ENCODE measurements at regions not wholly inside any gene's neighbourhood (a gene's known extent, or its start where the extent isn't known, plus 50 kb on each side); places are given as distances from the start of the nearest gene placed in this dataset.

- H3K4me3 ChIP-seq (ENCODE audit: low read length), result no peak overlapping the region
- no peak for TF ChIP-seq CTCF (IDR thresholded peaks at IDR 0.05; ENCODE audit: insufficient read depth, low read depth, low read length, missing control alignments)
- no peak for DNase-seq (ENCODE audit: low read depth)
Measured at GRCh38 chr7:51634538-51634937, 317.9 kb upstream of the COBL start.

- TF ChIP-seq CTCF (IDR thresholded peaks at IDR 0.05; ENCODE audit: insufficient read depth, low read depth, low read length, missing control alignments), result no peak
- DNase-seq (ENCODE audit: low read depth), result no peak
Measured at GRCh38 chr7:51634025-51634424, 317.4 kb upstream of the COBL start.

GRCh38 chr7:51633596-51633995 is 317.0 kb upstream of the COBL start:
- no peak overlapping the region for H3K4me3 ChIP-seq (ENCODE audit: low read length)
- TF ChIP-seq CTCF (IDR thresholded peaks at IDR 0.05; ENCODE audit: insufficient read depth, low read depth, low read length, missing control alignments), result no peak
- no peak for DNase-seq (ENCODE audit: low read depth)

More at GRCh38 chr7:51634025-51634424, 317.4 kb upstream of the COBL start:
- H3K4me3 ChIP-seq (ENCODE audit: low read length), result no peak overlapping the region

GRCh38 chr7:51633006-51633405 is 316.4 kb upstream of the COBL start:
- no peak for TF ChIP-seq CTCF (IDR thresholded peaks at IDR 0.05; ENCODE audit: insufficient read depth, low read depth, low read length, missing control alignments)
- no peak for DNase-seq (ENCODE audit: low read depth)
- H3K4me3 ChIP-seq (ENCODE audit: low read length), result no peak overlapping the region

- H3K4me3 ChIP-seq (ENCODE audit: low read length), result no peak overlapping the region
- no peak for TF ChIP-seq CTCF (IDR thresholded peaks at IDR 0.05; ENCODE audit: insufficient read depth, low read depth, low read length, missing control alignments)
- DNase-seq (ENCODE audit: low read depth), result no peak
Measured at GRCh38 chr7:51630933-51631332, 314.3 kb upstream of the COBL start.

- H3K4me3 ChIP-seq (ENCODE audit: low read length), result no peak overlapping the region
- DNase-seq (ENCODE audit: low read depth), result no peak
- no peak for TF ChIP-seq CTCF (IDR thresholded peaks at IDR 0.05; ENCODE audit: insufficient read depth, low read depth, low read length, missing control alignments)
Measured at GRCh38 chr7:51629206-51629605, 312.6 kb upstream of the COBL start.

GRCh38 chr7:51621956-51622355 is 305.3 kb upstream of the COBL start:
- DNase-seq (ENCODE audit: low read depth), result no peak
- TF ChIP-seq CTCF (IDR thresholded peaks at IDR 0.05; ENCODE audit: insufficient read depth, low read depth, low read length, missing control alignments), result no peak
- H3K4me3 ChIP-seq (ENCODE audit: low read length), result no peak overlapping the region

All from epithelial cell of esophagus (primary cell).